ENCODE measurements at regions not wholly inside any gene's neighbourhood (a gene's known extent, or its start where the extent isn't known, plus 50 kb on each side); places are given as distances from the start of the nearest gene placed in this dataset.

DNA sequence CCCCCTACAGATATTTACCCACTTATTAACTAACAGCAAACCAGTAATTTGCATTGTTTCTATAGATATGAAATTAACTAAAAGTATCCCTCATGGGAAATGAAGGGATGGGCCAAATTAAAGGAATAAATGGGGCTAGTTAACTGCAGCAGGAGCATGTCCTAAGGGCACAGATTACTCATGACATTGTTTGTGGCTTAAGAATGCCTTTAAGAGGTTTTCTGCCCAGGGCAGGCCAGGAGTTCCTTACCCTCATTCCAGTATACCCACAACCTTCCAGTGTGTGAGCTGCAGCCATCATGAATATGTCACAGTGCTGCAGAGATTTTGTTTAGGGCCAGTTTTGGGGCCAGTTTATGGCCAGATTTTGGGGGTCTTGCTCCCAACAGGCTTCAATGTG, 1101.9 kb downstream of the PRIM2 start:
- Histone ChIP-seq H3K9ac (ENCODE audit: low read length in 3 of 3) (no peak overlapping the region), H3K4me3 (ENCODE audit: low read length in 3 of 3) (no peak overlapping the region), H3K4me1 (ENCODE audit: control insufficient read depth in 2 of 3, insufficient read depth in 2 of 3, low read depth in 1 of 3, low read length in 3 of 3) (no peaks in the 10 kb centered on the region), H3K27ac (ENCODE audit: low read depth in 2 of 2, low read length in 2 of 2) (no peak overlapping the region), H3K36me3 (ENCODE audit: control insufficient read depth in 2 of 3, insufficient read depth in 3 of 3, low read length in 3 of 3) (no peaks in the 10 kb centered on the region), H3K27me3 (ENCODE audit: control insufficient read depth, insufficient read depth, low read length) (no peaks in the 10 kb centered on the region), H3K9me3 (ENCODE audit: control insufficient read depth in 2 of 3, insufficient read depth in 1 of 3, low read length in 3 of 3) (peaks cover 0 to 6% (median 6%) of the 10 kb centered on the region in 3 donors)
- no peak for TF ChIP-seq CTCF (IDR thresholded peaks at IDR 0.05; ENCODE audit: borderline replicate concordance, extremely low read depth, insufficient read depth)
- FAIRE-seq (no peak), DNase-seq (no peak)
- intact Hi-C loops (cut with DNase I) = no loop called here

Measured in kidney (tissue), 13 donors.